HG03575 (cell line): ENCODE measurements at regions not wholly inside any gene's neighbourhood (a gene's known extent, or its start where the extent isn't known, plus 50 kb on each side); places are given as distances from the start of the nearest gene placed in this dataset.
"Not testable (repeated sequence)": the region's sequence is repeated elsewhere in the genome, so short reads cannot be mapped to it uniquely, and the experiment has no call there.

Source experiments
- ATAC-seq: cut with Tn5 transposase; IDR thresholded peaks from one replicate; pipeline ENCODE4 v1.9.1; 2021; ENCODE audit not compliant: unreplicated experiment, insufficient number of reproducible peaks, low FRiP score; ENCODE audit errors: extremely low read depth

DNA sequence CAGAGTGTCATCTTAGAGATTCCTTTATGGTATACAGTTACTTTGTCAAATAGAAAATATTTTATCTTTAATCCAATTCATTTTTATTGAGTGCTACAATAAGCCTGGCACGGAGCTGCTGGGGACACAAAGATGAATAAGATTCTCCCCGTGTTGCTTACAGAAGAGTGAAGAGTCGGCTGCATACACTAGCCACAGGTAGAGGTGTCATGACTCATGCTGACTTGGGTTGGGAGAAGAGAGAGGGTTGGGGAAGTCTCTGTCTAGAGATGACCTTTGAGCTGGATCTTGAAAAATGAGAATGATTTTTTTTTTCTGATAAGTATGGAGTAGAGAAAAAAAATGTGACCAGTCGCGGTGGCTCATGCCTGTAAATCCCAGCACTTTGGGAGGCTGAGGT, 289.9 kb upstream of the CELF2 start:
- ATAC-seq: no peak

GRCh38 chr10:10730471-10731043, 287.1 kb upstream of the CELF2 start:
- no peak for ATAC-seq

GRCh38 chr10:10731366-10731765, 286.3 kb upstream of the CELF2 start:
- no peak for ATAC-seq

DNA sequence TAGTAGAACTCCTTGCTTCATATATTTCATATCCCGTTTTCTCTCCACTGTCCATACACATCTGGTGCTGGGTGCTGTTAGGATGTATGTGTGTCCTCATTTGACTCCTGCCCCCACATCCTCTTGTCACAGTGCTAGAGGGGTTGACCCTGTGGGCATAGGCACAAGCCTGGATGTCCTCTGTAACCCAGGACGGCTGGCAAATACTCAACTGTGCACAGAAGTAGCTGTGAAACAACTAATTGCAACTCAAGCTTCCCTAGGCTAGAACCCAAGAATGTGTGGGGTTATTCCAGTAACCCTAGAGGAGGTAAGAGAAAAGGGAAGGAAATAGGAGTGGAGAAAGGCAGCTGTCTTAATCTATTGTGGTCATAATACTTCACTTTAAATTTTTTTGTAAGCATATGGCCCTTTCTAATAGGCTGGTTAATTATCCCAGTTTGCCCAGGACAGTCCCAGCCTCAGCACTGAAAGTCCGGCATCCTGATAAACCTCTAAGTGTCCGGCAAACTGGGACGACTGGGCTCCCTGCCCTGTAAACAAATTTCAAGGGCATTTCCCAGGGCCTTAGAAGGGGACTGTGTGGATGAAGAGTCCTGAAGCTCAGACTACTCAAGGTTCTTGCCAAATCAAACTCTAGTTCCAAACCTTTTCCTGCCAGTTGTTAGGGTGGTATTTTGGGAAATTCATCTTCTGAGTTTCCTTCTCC, 283.2 kb upstream of the CELF2 start:
- ATAC-seq: no peak

- no peak for ATAC-seq
Observed at GRCh38 chr10:10745291-10745690, 272.4 kb upstream of the CELF2 start.

DNA sequence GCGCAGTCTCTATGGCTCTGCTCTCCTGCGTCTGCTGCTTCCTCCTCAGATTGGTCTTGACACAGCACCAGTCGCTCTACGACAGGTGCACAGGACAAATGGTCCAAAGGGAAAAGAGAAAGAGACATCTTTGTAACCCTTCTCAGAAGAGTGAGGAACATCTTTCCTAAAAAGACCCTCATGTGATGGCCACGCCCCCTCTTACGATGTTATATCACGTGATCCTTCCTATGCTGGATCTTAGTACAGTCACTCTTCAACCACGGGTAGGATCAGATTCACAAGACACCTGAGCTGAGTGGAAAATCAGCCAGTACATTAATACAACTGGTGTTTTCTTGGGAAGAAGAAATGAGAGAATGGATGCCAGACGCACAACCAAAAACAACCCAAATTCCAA, 262.2 kb upstream of the CELF2 start:
- no peak for ATAC-seq

DNA sequence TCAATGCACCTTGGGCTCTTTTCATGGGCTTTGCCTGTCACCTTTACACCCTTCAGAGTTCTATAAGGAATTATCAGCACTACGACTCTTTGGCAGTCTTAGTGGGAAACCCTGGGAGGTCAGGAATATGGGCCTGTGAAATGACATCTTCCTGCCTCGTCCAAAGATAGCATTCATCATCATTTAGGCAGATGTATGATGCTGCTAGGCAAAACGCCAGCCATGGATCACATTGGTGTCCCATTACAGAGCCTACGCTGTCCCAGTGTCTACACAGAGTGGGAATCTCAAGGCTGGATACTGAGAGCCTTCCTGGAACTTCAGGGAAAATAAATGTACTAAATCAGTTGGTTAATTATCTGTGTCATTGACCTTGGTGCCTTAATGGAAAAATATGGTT, 259.4 kb upstream of the CELF2 start:
- no peak for ATAC-seq

DNA sequence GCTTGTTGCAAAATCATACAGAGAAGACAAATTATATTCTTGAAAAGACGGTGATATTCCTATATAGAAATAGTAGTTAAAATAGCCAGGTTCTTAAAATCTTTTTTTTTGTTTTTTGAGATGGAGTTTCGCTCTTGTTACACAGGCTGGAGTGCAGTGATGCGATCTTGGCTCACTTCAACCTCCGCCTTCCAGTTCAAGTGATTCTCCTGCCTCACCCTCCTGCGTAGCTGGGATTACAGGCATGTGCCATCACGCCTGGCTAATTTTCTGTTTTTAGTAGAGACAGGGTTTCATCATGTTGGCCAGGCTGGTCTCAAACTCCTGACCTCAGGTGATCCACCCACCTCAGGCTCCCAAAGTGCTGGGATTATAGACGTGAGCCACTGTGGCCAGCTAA, 257.9 kb upstream of the CELF2 start:
- not testable (repeated sequence) for ATAC-seq

DNA sequence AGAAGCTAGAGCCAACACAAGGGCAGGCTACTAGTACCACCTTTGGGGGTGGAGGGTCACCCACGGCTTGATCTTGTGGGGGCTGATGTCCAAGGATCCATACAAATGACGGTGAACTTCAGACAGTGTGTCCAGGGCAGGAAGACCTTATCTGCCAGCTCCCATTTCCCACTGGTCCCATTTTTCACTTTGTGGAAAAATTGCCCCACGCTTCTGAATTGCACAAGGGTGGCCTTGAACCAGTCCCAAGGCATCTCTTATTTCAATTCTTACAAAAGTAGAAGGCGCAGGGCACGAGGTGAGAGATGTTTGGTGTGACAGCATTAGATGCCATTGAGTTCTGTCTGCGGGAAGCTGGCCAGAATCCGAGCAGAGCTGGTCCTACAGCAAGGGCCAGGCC, 252.7 kb upstream of the CELF2 start:
- ATAC-seq: no peak

GRCh38 chr10:10772411-10772810, 245.3 kb upstream of the CELF2 start:
- no peak for ATAC-seq

- no peak for ATAC-seq
Observed at GRCh38 chr10:10772874-10773508, 244.7 kb upstream of the CELF2 start.

DNA sequence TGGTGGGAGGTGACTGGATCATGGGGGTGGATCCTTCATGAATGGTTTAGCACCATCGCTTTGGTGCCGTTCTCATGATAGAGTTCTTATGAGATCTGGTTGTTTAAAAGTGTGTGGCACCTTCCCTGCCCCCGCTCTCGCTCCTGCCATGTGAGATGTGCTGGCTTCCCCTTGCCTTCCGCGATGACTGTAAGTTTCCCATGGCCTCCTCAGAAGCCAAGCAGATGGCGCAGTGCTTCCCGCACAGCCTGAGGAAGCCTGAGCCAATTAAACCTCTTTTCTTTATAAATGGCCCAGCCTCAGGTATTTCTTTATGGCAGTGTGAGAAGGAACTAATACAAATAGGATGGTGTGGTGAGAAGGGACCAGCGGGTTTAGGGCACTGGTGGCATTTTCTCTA, 243.3 kb upstream of the CELF2 start:
- no peak for ATAC-seq

DNA sequence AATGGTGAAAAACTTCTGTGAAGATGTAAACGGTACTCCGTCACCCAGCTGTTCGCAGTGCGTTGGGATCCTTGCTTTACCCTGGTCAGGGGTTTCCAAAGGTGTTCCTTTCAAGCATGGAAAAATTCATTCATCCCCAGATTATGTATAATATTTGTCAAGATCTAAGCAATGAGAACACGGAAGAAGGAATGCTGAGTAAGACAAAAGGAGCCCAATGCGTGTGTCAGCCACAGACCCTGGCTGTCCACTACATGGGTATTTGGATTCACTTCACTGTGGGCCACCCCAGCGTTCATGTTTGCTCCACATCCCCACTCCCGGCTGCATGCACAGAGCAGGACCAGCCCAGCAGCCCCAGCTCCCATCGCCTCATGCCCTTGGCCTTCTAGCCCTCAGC, 241.3 kb upstream of the CELF2 start:
- no peak for ATAC-seq

DNA sequence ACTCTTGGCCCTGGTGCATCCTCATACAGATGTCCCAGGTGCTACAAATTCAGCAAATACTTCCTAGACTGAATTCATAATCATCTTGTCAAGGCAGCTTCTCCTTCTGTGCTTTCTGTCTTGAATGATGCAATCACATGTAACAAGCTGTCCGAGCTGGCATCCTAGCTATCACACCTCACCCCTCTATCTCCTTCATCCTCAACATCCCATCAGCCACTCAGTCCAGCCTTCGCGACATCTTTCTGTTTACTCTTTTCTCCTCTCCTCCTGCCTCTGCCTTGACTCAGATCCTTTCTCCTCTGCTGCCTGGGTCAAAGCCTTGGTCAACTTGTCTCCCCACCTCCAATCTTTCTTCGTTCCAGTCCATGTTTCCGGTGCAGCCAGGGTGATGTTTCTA, 240.4 kb upstream of the CELF2 start:
- no peak for ATAC-seq

GRCh38 chr10:10777723-10778122, 239.9 kb upstream of the CELF2 start:
- ATAC-seq: no peak

DNA sequence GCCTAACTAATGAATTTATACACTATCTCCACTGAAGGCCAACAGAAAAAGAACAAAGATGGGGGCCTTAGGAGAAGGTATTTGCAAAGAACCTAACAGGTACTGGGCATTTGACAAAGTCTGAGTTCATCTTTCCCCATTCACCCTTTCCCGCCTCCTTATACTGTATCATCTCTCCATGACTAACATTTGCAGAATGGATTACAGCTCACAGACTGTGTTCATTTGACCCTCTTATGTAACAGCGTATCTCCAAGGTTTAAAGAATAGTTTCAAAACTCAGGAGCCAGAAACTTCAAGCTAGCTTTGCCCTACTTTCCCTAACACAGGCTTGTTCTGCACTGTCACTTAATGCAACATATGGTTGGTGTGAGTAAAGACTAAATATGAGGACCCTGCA, 238.7 kb upstream of the CELF2 start:
- no peak for ATAC-seq

DNA sequence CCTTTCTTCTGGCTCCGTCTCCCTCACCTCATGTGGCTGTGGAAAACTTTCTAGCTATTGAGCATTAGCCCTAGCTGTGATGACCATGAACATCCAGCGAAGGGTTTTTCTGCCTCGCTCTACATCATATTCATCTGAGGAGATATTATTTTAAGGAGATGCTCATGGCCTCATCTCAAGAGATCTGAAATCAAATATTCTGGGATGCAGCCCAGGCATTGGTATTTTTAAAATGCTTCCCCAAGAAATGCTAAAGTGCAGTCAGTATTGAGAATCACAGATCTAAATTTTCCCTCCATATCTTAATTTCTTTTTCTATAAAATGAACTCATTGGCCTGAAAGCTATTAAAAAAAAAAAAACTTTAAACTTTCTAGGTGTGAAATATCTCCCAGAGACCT, 238.2 kb upstream of the CELF2 start:
- no peak for ATAC-seq

GRCh38 chr10:10780746-10781145, 236.9 kb upstream of the CELF2 start:
- no peak for ATAC-seq

DNA sequence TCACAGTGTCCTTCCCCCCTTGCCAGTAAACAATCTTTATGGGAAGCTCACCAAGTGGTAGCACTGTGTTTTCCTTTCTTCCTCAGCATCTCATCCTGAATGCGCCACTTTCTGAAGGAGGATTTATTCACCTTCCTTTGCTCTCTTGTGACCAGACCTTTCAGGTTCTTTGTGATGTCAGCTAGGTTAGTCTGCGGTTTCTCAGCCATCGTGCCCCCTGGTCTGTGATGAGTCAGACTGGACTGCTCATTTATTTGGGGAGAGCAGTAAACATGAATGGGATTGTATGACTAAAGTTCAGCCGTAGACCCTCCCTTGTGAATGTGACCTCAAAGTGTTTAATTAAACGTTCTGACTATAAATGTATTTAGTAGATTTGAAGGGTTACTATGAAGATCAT, 235.1 kb upstream of the CELF2 start:
- ATAC-seq: no peak

DNA sequence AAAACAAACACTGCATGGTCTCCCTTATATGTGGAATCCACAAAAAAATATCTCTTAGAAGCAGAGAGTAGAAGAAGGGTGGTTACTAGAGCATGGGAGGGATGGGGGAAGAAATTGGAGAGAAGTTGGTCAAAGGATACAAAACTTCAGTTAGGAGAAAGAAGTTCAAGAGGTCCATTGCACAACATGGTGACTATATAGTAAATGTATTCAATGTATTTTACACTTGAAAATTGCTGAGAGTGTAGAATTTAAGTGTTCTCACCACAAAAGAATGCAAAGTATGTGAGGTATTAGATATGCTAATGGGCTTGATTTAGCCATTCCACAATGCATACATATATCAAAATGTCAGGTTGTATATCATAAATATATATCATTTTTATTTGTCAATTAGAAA, 232.0 kb upstream of the CELF2 start:
- no peak for ATAC-seq
